ENCODE measurements at regions not wholly inside any gene's neighbourhood (a gene's known extent, or its start where the extent isn't known, plus 50 kb on each side); places are given as distances from the start of the nearest gene placed in this dataset.
"Not testable (repeated sequence)": the region's sequence is repeated elsewhere in the genome, so short reads cannot be mapped to it uniquely, and the experiment has no call there.

GRCh38 chr2:129922571-129923264 lies 56.7 kb upstream of the RAB6C start:
- DNase-seq, result no peak

DNA sequence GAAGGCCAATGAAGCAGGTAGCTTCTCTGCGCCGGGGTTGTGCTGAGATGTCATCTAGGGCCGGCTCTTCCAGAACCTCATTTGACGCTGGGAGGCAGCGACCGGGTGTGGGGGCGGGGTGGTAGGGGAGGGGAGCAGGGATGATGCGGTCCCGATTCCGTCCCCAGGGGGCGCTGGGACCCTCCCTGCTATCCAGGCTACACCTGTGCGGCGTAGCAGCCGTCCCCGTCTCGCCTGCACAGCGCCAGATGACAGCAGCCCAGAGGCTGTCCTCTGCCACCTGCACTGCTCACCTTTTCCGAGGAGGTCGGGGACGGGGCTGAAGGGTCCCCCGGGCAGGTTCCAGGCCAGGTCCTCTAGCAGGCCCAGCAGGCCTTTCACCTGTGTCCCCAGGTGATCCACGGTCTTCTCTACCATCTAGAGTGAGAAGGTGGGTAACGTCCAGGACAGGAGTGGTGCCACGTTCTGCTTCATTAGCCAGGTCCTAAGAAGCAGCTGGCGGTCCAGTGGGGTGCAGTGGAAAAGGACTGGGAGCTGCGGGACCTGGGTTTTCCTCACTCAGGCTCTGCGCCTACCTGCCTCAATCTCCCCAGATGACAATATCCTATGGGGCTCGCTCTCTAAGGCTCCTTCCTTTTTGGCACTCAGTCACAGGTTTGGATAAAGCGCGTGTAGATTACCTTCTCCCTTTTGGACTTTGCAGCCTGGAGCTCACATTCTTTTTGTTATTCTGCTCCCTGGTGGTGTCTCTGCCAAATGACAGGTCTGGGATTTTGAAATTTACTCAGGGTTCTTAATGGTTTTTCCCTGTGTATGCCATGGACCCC lies 56.0 kb upstream of the RAB6C start:
- no peak for DNase-seq
- peak; percentile 73 for ATAC-seq
- H3K36me3 ChIP-seq, result no peaks in the 10 kb centered on the region
- no peak overlapping the region for H3K4me3 ChIP-seq
- H3K4me1 ChIP-seq, result no peaks in the 10 kb centered on the region
- peaks cover 20% of the 10 kb centered on the region for H3K27me3 ChIP-seq
- peak; percentile 48 for TF ChIP-seq CTCF (IDR thresholded peaks at IDR 0.05)
- H3K9me3 ChIP-seq, result peaks cover 5% of the 10 kb centered on the region
- no peak overlapping the region for H3K27ac ChIP-seq
- intact Hi-C loops (cut with DNase I), result no loop called here

More at GRCh38 chr2:129922571-129923264, 56.7 kb upstream of the RAB6C start:
- no peak overlapping the region for H3K27ac ChIP-seq
- no peaks in the 10 kb centered on the region for H3K4me1 ChIP-seq
- ATAC-seq, result peak; percentile 25
- H3K4me3 ChIP-seq, result no peak overlapping the region
- H3K9me3 ChIP-seq, result peaks cover 6% of the 10 kb centered on the region
- peaks cover 20% of the 10 kb centered on the region for H3K27me3 ChIP-seq
- intact Hi-C loops (cut with DNase I), result no loop called here
- no peaks in the 10 kb centered on the region for H3K36me3 ChIP-seq
- no peak for TF ChIP-seq CTCF (IDR thresholded peaks at IDR 0.05)

DNA sequence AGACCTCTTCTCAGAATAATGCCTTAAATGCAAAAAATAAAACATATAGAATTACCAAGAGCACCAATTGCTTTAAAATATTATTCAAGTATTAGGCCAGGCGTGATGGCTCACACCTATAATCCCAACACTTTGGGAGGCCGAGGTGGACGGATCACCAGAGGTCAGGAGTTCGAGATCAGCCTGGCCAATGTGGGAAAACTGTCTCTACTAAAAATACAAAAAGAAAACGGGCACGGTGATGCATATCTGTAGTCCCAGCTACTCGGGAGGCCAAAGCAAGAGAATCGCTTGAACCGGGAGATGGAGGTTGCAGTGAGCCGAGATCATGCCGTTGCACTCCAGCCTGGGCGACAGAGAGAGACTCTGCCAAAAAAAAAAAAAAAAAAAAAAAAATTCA lies 55.4 kb upstream of the RAB6C start:
- H3K9me3 ChIP-seq; intact Hi-C loops (cut with DNase I); H3K4me3 ChIP-seq; ATAC-seq; H3K36me3 ChIP-seq; H3K27ac ChIP-seq; DNase-seq; H3K4me1 ChIP-seq: not testable (repeated sequence)
- peaks cover 20% of the 10 kb centered on the region for H3K27me3 ChIP-seq

DNA sequence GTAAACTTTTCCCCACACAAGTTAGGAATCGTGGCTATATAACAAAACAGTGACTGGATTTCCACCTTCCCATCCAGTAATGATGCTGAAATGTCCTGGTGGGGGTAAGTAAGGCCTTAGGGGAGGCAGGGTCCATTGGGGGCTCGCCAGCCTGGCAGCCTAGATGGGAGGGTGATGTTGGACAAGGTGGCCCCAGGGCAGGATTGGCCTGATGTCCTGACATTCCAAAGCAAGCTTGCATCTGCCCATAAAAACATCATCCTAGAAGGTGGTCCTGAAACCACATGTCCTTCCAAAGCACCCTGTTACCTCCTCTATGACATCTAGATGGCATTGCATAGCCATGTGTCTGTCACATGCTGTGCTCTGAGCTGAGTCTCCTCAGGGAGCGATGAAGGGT lies 54.1 kb upstream of the RAB6C start:
- Histone ChIP-seq H3K9me3 (no peaks in the 10 kb centered on the region), H3K36me3 (no peaks in the 10 kb centered on the region), H3K27me3 (peaks cover 20% of the 10 kb centered on the region), H3K4me1 (no peaks in the 10 kb centered on the region), H3K27ac (no peak overlapping the region), H3K4me3 (no peak overlapping the region)
- DNase-seq (no peak), ATAC-seq (no peak)
- intact Hi-C loops (cut with DNase I), result no loop called here
- no peak for TF ChIP-seq CTCF (IDR thresholded peaks at IDR 0.05)

DNA sequence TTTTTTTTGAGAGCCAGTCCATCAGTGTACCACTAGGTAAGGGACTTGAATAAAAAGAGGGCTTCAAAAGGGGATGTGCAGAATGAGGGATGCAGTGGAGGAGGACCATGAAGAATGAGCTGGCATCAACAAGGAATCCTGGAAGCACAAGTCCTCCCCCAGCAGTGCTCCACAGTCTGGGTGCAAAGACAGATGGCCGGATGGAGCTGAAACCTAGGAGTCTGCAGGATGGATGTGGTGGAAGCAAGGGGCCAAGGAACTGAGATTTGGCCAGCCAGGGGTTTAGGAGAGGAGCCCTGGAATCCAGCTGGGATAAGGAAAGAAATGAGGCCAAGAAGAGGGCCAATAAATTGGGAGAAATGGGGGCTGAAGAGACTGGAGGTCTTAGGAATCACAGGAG lies 51.8 kb upstream of the RAB6C start:
- no peak for TF ChIP-seq CTCF (IDR thresholded peaks at IDR 0.05)
- H3K36me3 ChIP-seq, result no peaks in the 10 kb centered on the region
- DNase-seq, result no peak
- no peaks in the 10 kb centered on the region for H3K4me1 ChIP-seq
- intact Hi-C loops (cut with DNase I), result no loop called here
- H3K4me3 ChIP-seq, result no peak overlapping the region
- no peak overlapping the region for H3K27ac ChIP-seq
- no peaks in the 10 kb centered on the region for H3K9me3 ChIP-seq
- no peak for ATAC-seq
- peaks cover 9% of the 10 kb centered on the region for H3K27me3 ChIP-seq
